Transverse colon (tissue), 4 donors: ENCODE measurements at regions not wholly inside any gene's neighbourhood (a gene's known extent, or its start where the extent isn't known, plus 50 kb on each side); places are given as distances from the start of the nearest gene placed in this dataset.
"Not testable (repeated sequence)": the region's sequence is repeated elsewhere in the genome, so short reads cannot be mapped to it uniquely, and the experiment has no call there.

Source experiments
- CTCF ChIP-seq, 5 experiments: fragments of 200-600 bp in 3 of 5; fragments of 450-650 bp in 2 of 5; sonication (generic) in 3 of 5; IDR thresholded peaks; 1 replicate in 2 of 5; 2 replicates in 3 of 5; pipeline ENCODE4 v1.5.1; 2016 to 2017; ENCODE audit warnings: antibody characterized with exemption in 5 of 5, inconsistent platforms in 3 of 5, mild to moderate bottlenecking in 2 of 5, moderate library complexity in 1 of 5
- POLR2A ChIP-seq: fragments of 450-650 bp; IDR thresholded peaks from one replicate; pipeline ENCODE4 v1.6.1; 2016; ENCODE audit warnings: antibody characterized with exemption, mild to moderate bottlenecking, moderate library complexity
- POLR2AphosphoS5 ChIP-seq, 3 donors: sonication (generic); formaldehyde crosslinking; IDR thresholded peaks; one replicate each; pipeline ENCODE4 v1.6.1; 2016; ENCODE audit warnings: antibody characterized with exemption in 3 of 3

GRCh38 chr11:57908399-57908798 lies 115.3 kb upstream of the OR9Q1 start:
- TF ChIP-seq POLR2A; CTCF (IDR thresholded peaks at IDR 0.05); POLR2AphosphoS5 (IDR thresholded peaks at IDR 0.05): not testable (repeated sequence)
